Stimulated activated CD8-positive, alpha-beta memory T cell treated with anti-CD3 and anti-CD28 coated beads, Interleukin-4, amount 100 ng/mL, for 24 hours (primary cell): ENCODE measurements at regions not wholly inside any gene's neighbourhood (a gene's known extent, or its start where the extent isn't known, plus 50 kb on each side); places are given as distances from the start of the nearest gene placed in this dataset.
"Not testable (repeated sequence)": the region's sequence is repeated elsewhere in the genome, so short reads cannot be mapped to it uniquely, and the experiment has no call there.

Experiments
- DNase-seq: peaks from one replicate; pipeline ENCODE4 v3.0.0-alpha.2; 2020; ENCODE audit warnings: low read depth

DNA sequence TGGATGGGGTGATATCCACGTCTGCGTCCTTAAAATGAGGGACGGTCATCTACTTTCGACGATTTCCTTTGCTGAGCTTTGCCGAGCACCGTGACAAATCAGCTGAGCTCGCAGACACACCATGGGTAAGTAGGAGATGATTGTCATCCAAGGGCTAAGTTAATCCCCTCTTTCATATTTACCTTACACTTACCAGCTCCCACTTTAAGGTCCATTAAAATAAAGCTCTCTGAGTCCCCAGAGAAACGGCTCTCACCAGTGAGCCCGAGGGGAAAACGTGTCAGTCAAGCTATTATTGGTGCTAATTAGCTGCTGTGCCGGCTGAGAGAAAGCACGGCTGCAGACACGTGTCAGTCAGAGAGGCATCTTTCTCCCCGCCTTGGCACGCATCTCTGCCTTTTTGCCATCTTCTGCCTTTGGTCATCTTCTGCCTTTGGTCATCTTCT is 72.2 kb downstream of the CRLF2 start:
- no peak for DNase-seq

GRCh38 chrX:1139185-1139500 is 73.3 kb downstream of the CRLF2 start:
- DNase-seq: no peak

- no peak for DNase-seq
Measured at GRCh38 chrX:1138476-1139184, 73.8 kb downstream of the CRLF2 start.

- DNase-seq: no peak
Measured at GRCh38 chrX:1137531-1137930, 74.9 kb downstream of the CRLF2 start.

DNA sequence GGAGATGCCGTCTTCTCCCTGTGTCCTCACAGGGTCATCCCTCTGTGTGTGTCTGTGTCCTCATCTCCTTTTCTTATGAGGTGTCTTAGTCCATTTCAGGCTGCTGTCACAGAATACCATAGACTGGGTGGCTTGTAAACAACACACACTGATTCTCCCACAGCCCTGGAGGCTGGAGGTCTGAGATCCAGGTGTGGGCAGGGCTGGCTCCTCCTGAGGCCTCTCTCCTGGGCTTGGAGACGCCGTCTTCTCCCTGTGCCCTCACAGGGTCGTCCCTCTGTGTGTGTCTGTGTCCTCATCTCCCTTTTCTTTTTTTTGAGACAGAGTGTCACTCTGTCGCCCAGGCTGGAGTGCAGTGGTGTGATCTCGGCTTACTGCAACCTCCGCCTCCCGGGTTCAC is 75.9 kb downstream of the CRLF2 start:
- DNase-seq: not testable (repeated sequence)

DNA sequence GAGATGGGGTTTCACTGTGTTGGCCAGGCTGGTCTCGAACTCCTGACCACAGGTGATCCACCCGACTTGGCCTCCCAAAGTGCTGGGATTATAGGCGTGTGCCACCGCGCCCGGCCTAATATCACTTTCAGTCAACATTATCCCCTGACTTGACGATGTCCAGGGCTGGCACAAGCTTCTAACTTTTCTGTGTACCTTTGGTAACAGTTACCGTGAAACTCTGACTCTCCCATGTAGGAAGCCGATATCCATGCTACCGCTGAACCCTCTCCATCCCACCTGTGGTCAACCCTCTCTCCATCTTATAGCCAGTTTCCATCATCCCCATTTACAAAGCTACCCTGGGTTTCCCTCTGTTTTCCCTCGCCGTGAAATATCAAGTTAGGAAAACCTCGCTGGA is 77.5 kb downstream of the CRLF2 start:
- DNase-seq: no peak

- no peak for DNase-seq
Measured at GRCh38 chrX:1134156-1134555, 78.3 kb downstream of the CRLF2 start.

DNA sequence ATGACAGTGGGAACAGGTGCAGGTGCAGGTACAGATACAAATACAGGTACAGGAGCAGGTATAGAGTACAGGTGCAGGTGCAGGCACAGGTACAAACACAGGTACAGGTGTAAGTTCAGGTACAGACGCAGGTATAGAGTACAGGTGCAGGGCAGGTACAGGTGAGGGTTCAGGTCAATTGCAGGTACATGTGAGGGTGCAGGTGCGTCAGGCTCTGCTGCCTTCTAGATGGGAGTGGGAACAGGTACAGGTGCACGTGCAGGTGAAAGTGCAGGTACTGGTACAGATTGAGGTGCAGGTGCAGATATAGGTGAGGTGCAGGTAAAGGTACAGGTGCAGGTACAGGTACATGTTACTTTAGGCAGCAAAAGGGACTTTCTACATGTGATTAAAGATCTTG is 85.7 kb downstream of the CRLF2 start:
- no peak for DNase-seq

DNA sequence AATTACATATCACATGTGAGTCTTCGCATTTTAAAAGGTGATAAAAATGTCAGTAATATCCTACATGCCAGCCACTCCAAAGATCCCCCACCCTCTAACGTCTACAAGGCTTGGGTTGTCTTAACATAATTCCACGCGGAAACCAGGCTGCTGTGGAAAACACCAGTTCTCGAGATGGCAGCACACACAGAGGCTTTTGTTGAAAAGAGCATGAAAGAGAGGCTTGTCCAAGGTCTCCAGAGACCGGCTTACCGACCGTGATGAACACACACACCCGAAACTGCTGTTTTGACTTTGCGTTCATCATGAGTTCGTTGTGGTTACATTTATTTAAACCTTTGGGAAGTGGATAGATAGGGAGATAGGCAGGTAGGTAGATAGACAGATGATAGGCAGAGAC is 87.9 kb downstream of the CRLF2 start:
- no peak for DNase-seq

DNA sequence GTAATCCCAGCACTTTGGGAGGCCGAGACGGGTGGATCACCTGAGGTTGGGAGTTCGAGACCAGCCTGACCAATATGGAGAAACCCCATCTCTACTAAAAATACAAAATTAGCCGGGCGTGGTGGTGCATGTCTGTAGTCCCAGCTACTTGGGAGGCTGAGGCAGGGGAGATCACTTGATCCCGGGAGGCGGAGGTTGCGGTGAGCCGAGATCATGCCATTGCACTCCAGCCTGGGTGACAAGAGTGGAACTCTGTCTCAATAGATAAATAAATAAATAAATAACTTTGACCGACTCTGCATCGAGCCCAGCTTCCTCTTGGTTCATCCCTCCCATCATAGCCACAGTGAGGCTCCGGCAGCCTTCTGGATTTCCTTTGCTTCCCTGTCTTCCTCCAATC is 89.6 kb downstream of the CRLF2 start:
- DNase-seq: not testable (repeated sequence)

DNA sequence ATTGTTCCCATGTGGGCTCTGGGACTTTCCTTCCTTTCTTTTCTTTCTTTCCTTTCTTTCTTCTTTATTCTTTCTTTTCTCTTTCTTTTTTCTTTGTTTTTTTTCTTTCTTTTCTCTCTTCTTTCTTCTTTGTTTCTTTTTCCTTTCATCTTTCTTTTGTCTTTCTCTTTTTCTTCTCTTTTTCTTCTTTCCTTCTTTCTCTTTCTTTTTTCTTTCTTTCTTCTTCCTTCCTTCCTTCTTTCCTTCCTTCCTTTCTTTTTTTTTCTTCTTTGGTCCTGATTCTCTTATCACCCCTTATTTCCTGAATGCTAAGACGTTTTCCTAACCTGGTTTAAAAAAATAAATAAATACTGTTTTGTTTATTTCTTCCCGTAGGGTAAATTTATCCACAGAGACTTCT is 93.2 kb downstream of the CRLF2 start:
- no peak for DNase-seq

- no peak for DNase-seq
Measured at GRCh38 chrX:1118572-1119199, 93.8 kb downstream of the CRLF2 start.

DNA sequence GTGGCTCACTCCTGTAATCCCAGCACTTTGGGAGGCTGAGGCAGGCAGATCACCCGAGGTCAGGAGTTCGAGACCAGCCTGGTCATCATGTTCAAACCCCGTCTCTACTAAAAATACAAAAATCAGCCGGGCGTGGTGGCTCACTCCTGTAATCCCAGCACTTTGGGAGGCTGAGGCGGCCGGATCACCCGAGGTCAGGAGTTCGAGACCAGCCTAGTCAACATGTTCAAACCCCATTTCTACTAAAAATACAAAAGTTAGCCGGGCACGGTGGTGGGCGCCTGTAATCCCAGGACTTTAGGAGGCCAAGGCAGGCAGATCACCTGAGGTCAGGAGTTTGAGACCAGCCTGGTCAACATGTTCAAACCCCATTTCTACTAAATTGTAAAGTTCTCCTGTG is 97.0 kb downstream of the CRLF2 start:
- not testable (repeated sequence) for DNase-seq

- no peak for DNase-seq
Measured at GRCh38 chrX:1112321-1112720, 100.1 kb downstream of the CRLF2 start.

- no peak for DNase-seq
Measured at GRCh38 chrX:1111601-1112300, 100.7 kb downstream of the CRLF2 start.

DNA sequence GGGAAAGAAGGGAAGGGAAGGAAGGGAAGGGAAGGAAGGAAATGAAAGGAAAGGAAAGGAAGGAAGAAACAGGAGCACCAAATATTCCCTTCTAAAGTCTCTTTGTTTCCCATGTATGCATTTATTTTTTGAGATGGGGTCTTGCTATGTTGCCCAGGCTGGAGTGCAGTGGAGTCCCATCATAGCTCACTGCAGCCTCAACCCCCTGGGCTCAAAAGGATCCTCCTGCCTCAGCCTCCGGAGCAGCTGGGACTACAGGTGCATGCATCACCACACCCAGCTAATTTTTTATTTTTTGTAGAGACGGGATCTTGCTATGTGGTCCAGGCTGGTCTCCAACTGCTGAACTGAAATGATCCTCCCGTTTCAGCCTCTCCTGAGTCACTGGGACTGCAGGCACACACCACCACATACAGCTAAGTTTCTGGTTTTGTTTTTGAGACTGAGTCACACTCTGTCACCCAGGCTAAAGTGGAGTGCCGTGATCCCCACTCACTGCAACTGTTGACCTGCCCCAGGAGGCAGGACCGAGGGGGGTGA is 102.8 kb downstream of the CRLF2 start:
- DNase-seq: no peak

- DNase-seq: no peak
Measured at GRCh38 chrX:1108501-1109445, 103.7 kb downstream of the CRLF2 start.

GRCh38 chrX:1106478-1107210 is 105.8 kb downstream of the CRLF2 start:
- DNase-seq: no peak

DNA sequence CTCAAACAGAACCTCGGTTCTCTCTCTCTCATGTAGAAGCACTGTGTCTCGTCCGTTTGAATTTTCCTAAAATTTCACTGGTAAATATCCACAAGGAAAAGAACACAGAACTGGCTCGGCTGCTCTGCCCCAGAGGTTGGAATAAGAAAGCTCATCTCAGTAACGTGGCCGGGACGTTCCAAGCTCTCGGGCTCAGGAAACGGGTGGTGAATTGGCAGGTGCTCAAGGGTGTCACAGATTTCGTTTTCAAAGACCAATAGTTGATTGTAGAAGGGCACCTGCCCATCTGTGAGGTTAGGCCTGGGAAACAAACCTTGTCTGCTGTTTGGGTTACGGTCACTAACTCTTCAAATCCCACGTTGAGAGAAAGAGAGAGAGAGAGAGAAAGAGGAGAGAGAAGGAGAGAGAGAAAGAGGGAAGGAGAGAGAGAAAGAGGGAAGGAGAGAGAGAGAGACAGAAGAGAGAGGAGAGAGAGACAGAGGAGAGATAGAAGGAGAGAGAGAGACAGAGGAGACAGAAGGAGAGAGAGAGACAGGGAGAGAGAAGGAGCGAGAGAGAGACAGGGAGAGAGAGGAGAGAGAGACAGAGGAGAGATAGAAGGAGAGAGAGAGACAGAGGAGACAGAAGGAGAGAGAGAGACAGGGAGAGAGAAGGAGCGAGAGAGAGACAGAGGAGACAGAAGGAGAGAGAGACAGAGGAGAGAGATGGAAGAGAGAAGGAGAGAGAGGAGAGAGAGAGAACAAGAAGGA is 106.6 kb downstream of the CRLF2 start:
- DNase-seq: no peak

GRCh38 chrX:1105031-1105430 is 107.4 kb downstream of the CRLF2 start:
- DNase-seq: not testable (repeated sequence)

- no peak for DNase-seq
Measured at GRCh38 chrX:1103360-1103759, 109.1 kb downstream of the CRLF2 start.
